Neural cell (in vitro differentiated cells): ENCODE measurements at regions not wholly inside any gene's neighbourhood (a gene's known extent, or its start where the extent isn't known, plus 50 kb on each side); places are given as distances from the start of the nearest gene placed in this dataset.

Experiments
- H2AFZ ChIP-seq: fragments of 200-600, 300-800 bp; sonication (generic), shearing (Covaris generic); 2 replicates; pipeline ENCODE4 v1.6.0; 2014; ENCODE audit warnings: low read depth, mild to moderate bottlenecking, antibody characterized with exemption, low read length, moderate library complexity
- H3F3A ChIP-seq: fragments of 200-600 bp; shearing (Covaris generic); 2 replicates; pipeline ENCODE4 v1.6.1; 2016; ENCODE audit warnings: mild to moderate bottlenecking, moderate library complexity, mixed read lengths, antibody characterized with exemption, low read length; ENCODE audit not compliant: insufficient read depth, poor library complexity, severe bottlenecking
- H3K27ac ChIP-seq: fragments of 200-600, 300-800 bp; sonication (generic), shearing (Covaris generic); 2 replicates; pipeline ENCODE4 v1.5.1; 2014; ENCODE audit warnings: mild to moderate bottlenecking, low read length, moderate library complexity
- H3K27me3 ChIP-seq: fragments of 300-800, 200-600 bp; sonication (generic), shearing (Covaris generic); 2 replicates; pipeline ENCODE4 v1.6.0; 2014; ENCODE audit warnings: mild to moderate bottlenecking, low read depth, low read length, moderate library complexity; ENCODE audit not compliant: insufficient read depth
- H3K36me3 ChIP-seq: fragments of 300-800, 200-600 bp; sonication (generic), shearing (Covaris generic); 2 replicates; pipeline ENCODE4 v1.5.1; 2014; ENCODE audit warnings: mild to moderate bottlenecking, antibody characterized with exemption, low read length, moderate library complexity; ENCODE audit not compliant: insufficient read depth
- H3K4me2 ChIP-seq: fragments of 300-800, 200-600 bp; sonication (generic), shearing (Covaris generic); 2 replicates; pipeline ENCODE4 v1.6.0; 2014; ENCODE audit warnings: mild to moderate bottlenecking, low read length
- H3K4me3 ChIP-seq: fragments of 300-800, 200-600 bp; sonication (generic), shearing (Covaris generic); 2 replicates; pipeline ENCODE4 v1.5.1; 2014; ENCODE audit warnings: mild to moderate bottlenecking, low read length, moderate library complexity
- H3K79me2 ChIP-seq: fragments of 200-600 bp; shearing (Covaris generic); replicated peaks from 2 replicates; pipeline ENCODE4 v1.6.0; 2014; ENCODE audit warnings: mild to moderate bottlenecking, low read length, moderate library complexity; ENCODE audit not compliant: insufficient read depth
- H3K9ac ChIP-seq: fragments of 300-800, 200-600 bp; sonication (generic), shearing (Covaris generic); 2 replicates; pipeline ENCODE4 v1.6.1; 2016; ENCODE audit warnings: mild to moderate bottlenecking, low read length, mixed read lengths
- H3K9me2 ChIP-seq: fragments of 200-600 bp; shearing (Covaris generic); 2 replicates; pipeline ENCODE4 v1.6.1; 2016; ENCODE audit warnings: mild to moderate bottlenecking, low read length, mixed read lengths; ENCODE audit not compliant: insufficient read depth
- H3K9me3 ChIP-seq: fragments of 200-600, 300-800 bp; sonication (generic), shearing (Covaris generic); 2 replicates; pipeline ENCODE4 v1.6.1; 2016; ENCODE audit warnings: mild to moderate bottlenecking, mixed run types, low read length, moderate library complexity, mixed read lengths
- H4K20me1 ChIP-seq: fragments of 200-600 bp; shearing (Covaris generic); 2 replicates; pipeline ENCODE4 v1.6.1; 2016; ENCODE audit warnings: mild to moderate bottlenecking, mixed run types; ENCODE audit not compliant: insufficient read depth
- CTCF ChIP-seq: fragments of 450-650 bp; IDR thresholded peaks from 2 replicates; pipeline ENCODE4 v1.5.1; 2014; ENCODE audit warnings: antibody characterized with exemption, mild to moderate bottlenecking, moderate library complexity; ENCODE audit not compliant: poor library complexity, severe bottlenecking
- EP300 ChIP-seq: fragments of 450-650 bp; conservative IDR thresholded peaks from 2 replicates; pipeline ENCODE4 v1.6.1; 2014; ENCODE audit warnings: antibody characterized with exemption, mild to moderate bottlenecking, moderate library complexity; ENCODE audit not compliant: poor library complexity, severe bottlenecking
- EZH2 ChIP-seq: fragments of 200-600, 300-800 bp; shearing (Covaris generic), sonication (generic); IDR thresholded peaks from 2 replicates; pipeline ENCODE4 v1.6.1; 2014; ENCODE audit warnings: antibody characterized with exemption, low read length, borderline replicate concordance, mild to moderate bottlenecking; ENCODE audit not compliant: insufficient read depth, poor library complexity, severe bottlenecking
- MXI1 ChIP-seq: fragments of 450-650 bp; conservative IDR thresholded peaks from 2 replicates; pipeline ENCODE4 v1.6.1; 2014; ENCODE audit warnings: antibody characterized with exemption, mild to moderate bottlenecking; ENCODE audit not compliant: poor library complexity, severe bottlenecking
- POLR2AphosphoS5 ChIP-seq: IDR thresholded peaks from 2 replicates; pipeline ENCODE4 v1.6.1; 2012
- RAD21 ChIP-seq: fragments of 450-650 bp; conservative IDR thresholded peaks from 2 replicates; pipeline ENCODE4 v1.6.1; 2014; ENCODE audit warnings: antibody characterized with exemption, mild to moderate bottlenecking, moderate library complexity
- REST ChIP-seq: IDR thresholded peaks from 2 replicates; pipeline ENCODE4 v1.6.1; 2012; ENCODE audit warnings: borderline replicate concordance
- SMC3 ChIP-seq: fragments of 450-650 bp; conservative IDR thresholded peaks from 2 replicates; pipeline ENCODE4 v1.6.1; 2014; ENCODE audit warnings: antibody characterized with exemption, mild to moderate bottlenecking, moderate library complexity; ENCODE audit not compliant: poor library complexity
- TAF1 ChIP-seq: IDR thresholded peaks from 2 replicates; pipeline ENCODE4 v1.6.1; 2012; ENCODE audit warnings: low read depth

GRCh38 chr1:9439074-9439761, 100.0 kb upstream of the SLC25A33 start:
- no peak overlapping the region for H3K4me3 ChIP-seq
- TF ChIP-seq RAD21 (no peak), EP300 (no peak), REST (no peak), SMC3 (no peak), POLR2AphosphoS5 (no peak), CTCF (no peak), MXI1 (no peak), TAF1 (no peak), EZH2 (no peak)
- no peaks in the 10 kb centered on the region for H3K9me2 ChIP-seq
- H2AFZ ChIP-seq: no peak overlapping the region
- H3K36me3 ChIP-seq: no peaks in the 10 kb centered on the region
- H3K9me3 ChIP-seq: no peaks in the 10 kb centered on the region
- H3K27me3 ChIP-seq: no peaks in the 10 kb centered on the region
- H3K9ac ChIP-seq: no peak overlapping the region
- H3K79me2 ChIP-seq: no peaks in the 10 kb centered on the region
- H3K27ac ChIP-seq: no peak overlapping the region
- no peak overlapping the region for H3K4me2 ChIP-seq
- H4K20me1 ChIP-seq: no peaks in the 10 kb centered on the region
- H3F3A ChIP-seq: no peaks in the 10 kb centered on the region

GRCh38 chr1:9440261-9440660, 99.0 kb upstream of the SLC25A33 start:
- no peaks in the 10 kb centered on the region for H3K27me3 ChIP-seq
- H3K9me3 ChIP-seq: no peaks in the 10 kb centered on the region
- no peaks in the 10 kb centered on the region for H3K9me2 ChIP-seq
- no peak overlapping the region for H3K4me2 ChIP-seq
- no peaks in the 10 kb centered on the region for H3K79me2 ChIP-seq
- H3K27ac ChIP-seq: no peak overlapping the region
- no peaks in the 10 kb centered on the region for H4K20me1 ChIP-seq
- no peak overlapping the region for H2AFZ ChIP-seq
- H3F3A ChIP-seq: no peaks in the 10 kb centered on the region
- H3K4me3 ChIP-seq: no peak overlapping the region
- TF ChIP-seq SMC3 (no peak), EP300 (no peak), CTCF (no peak), POLR2AphosphoS5 (no peak)
- H3K36me3 ChIP-seq: no peaks in the 10 kb centered on the region
- no peak overlapping the region for H3K9ac ChIP-seq
